ENCODE measurements at regions not wholly inside any gene's neighbourhood (a gene's known extent, or its start where the extent isn't known, plus 50 kb on each side); places are given as distances from the start of the nearest gene placed in this dataset.

- no peak overlapping the region for H3K27ac ChIP-seq (ENCODE audit: low read depth in 1 of 2, low read length in 2 of 2)
- H3K36me3 ChIP-seq (ENCODE audit: control insufficient read depth in 4 of 4, insufficient read depth in 3 of 4, low read depth in 1 of 4, low read length in 3 of 4): no peaks in the 10 kb centered on the region
- peaks cover 0 to 4% (median 0%) of the 10 kb centered on the region in 4 donors for H3K27me3 ChIP-seq (ENCODE audit: control insufficient read depth in 4 of 4, insufficient read depth in 4 of 4, low read length in 3 of 4)
- peaks cover 0 to 2% (median 0%) of the 10 kb centered on the region in 4 donors for H3K9me3 ChIP-seq (ENCODE audit: control insufficient read depth in 4 of 4, low read length in 3 of 4)
- WGBS: 82% methylated on average over 3 of the region's 3 CpGs
- no peak overlapping the region for H3K4me3 ChIP-seq (ENCODE audit: low read depth in 1 of 3, low read length in 3 of 3)
- TF ChIP-seq NR2F2 (IDR thresholded peaks at IDR 0.05) (no peak), FOXA1 (IDR thresholded peaks at IDR 0.05) (no peak), ATF3 (IDR thresholded peaks at IDR 0.05) (no peak), TAF1 (conservative IDR thresholded peaks at IDR 0.05) (no peak), JUND (IDR thresholded peaks at IDR 0.05) (no peak), HNF4G (IDR thresholded peaks at IDR 0.05) (no peak), SP1 (IDR thresholded peaks at IDR 0.05) (no peak), CTCF (IDR thresholded peaks at IDR 0.05; ENCODE audit: low read depth, low read length, missing input control) (no peak), REST (IDR thresholded peaks at IDR 0.05) (no peak), GABPA (IDR thresholded peaks at IDR 0.05 in 1 of 2, conservative IDR thresholded peaks at IDR 0.05 in 1 of 2) (no peak), EGR1 (IDR thresholded peaks at IDR 0.05; ENCODE audit: low read depth in 2 of 2) (no peak), FOXA2 (IDR thresholded peaks at IDR 0.05) (no peak), RXRA (IDR thresholded peaks at IDR 0.05) (no peak)
- TF ChIP-seq, protein P1, sequence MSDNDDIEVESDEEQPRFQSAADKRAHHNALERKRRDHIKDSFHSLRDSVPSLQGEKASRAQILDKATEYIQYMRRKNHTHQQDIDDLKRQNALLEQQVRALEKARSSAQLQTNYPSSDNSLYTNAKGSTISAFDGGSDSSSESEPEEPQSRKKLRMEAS (IDR thresholded peaks at IDR 0.05): no peak
- H3K4me1 ChIP-seq (ENCODE audit: control insufficient read depth in 4 of 4, insufficient read depth in 4 of 4, low read length in 3 of 4): no peaks in the 10 kb centered on the region
- H3K9ac ChIP-seq (ENCODE audit: low read depth in 1 of 2, low read length in 2 of 2): no peak overlapping the region
- no peak for DNase-seq (ENCODE audit: low spot score)
Measured at GRCh38 chr4:90030202-90030601, 97.0 kb upstream of the CCSER1 start.

DNA sequence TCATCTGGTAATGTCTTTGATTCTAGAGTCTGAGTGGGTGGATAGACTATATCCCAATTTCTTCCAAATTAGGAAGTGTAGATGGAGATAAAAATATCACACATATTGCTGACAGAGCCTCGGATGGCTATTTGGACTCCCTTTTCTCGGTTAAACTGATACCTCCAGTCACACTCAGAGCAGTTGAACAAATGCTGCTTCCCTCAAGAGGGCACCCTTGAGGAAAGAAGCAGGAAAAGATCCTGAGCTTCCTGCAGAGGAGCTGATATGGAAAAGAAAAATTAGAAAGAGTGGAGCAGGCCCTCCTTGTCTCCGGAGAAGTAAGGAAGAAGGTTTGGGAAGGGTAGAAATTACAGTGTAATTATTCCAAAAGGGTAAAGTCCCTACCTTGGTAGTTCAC, 96.2 kb upstream of the CCSER1 start:
- H3K9ac ChIP-seq (ENCODE audit: low read depth in 1 of 2, low read length in 2 of 2): no peak overlapping the region
- DNase-seq (ENCODE audit: low spot score): no peak
- H3K36me3 ChIP-seq (ENCODE audit: control insufficient read depth in 4 of 4, insufficient read depth in 3 of 4, low read depth in 1 of 4, low read length in 3 of 4): no peaks in the 10 kb centered on the region
- peaks cover 0 to 4% (median 0%) of the 10 kb centered on the region in 4 donors for H3K27me3 ChIP-seq (ENCODE audit: control insufficient read depth in 4 of 4, insufficient read depth in 4 of 4, low read length in 3 of 4)
- 33% methylated on average over 3 of the region's 3 CpGs for WGBS
- no peak overlapping the region for H3K4me3 ChIP-seq (ENCODE audit: low read depth in 1 of 3, low read length in 3 of 3)
- no peak overlapping the region for H3K27ac ChIP-seq (ENCODE audit: low read depth in 1 of 2, low read length in 2 of 2)
- peaks cover 0 to 5% (median 0%) of the 10 kb centered on the region in 4 donors for H3K9me3 ChIP-seq (ENCODE audit: control insufficient read depth in 4 of 4, low read length in 3 of 4)
- no peaks in the 10 kb centered on the region for H3K4me1 ChIP-seq (ENCODE audit: control insufficient read depth in 4 of 4, insufficient read depth in 4 of 4, low read length in 3 of 4)
- TF ChIP-seq YY1 (IDR thresholded peaks at IDR 0.05): no peak
- TF ChIP-seq, protein P1 (IDR thresholded peaks at IDR 0.05): no peak
- TF ChIP-seq ATF3 (IDR thresholded peaks at IDR 0.05): no peak
- TF ChIP-seq RXRA (IDR thresholded peaks at IDR 0.05): no peak
- no peak for TF ChIP-seq GABPA (IDR thresholded peaks at IDR 0.05 in 1 of 2, conservative IDR thresholded peaks at IDR 0.05 in 1 of 2)
- TF ChIP-seq HNF4A (conservative IDR thresholded peaks at IDR 0.05): no peak
- no peak for TF ChIP-seq NR2F2 (IDR thresholded peaks at IDR 0.05)
- no peak for TF ChIP-seq REST (IDR thresholded peaks at IDR 0.05)
- no peak for TF ChIP-seq JUND (IDR thresholded peaks at IDR 0.05)
- TF ChIP-seq, protein P2, sequence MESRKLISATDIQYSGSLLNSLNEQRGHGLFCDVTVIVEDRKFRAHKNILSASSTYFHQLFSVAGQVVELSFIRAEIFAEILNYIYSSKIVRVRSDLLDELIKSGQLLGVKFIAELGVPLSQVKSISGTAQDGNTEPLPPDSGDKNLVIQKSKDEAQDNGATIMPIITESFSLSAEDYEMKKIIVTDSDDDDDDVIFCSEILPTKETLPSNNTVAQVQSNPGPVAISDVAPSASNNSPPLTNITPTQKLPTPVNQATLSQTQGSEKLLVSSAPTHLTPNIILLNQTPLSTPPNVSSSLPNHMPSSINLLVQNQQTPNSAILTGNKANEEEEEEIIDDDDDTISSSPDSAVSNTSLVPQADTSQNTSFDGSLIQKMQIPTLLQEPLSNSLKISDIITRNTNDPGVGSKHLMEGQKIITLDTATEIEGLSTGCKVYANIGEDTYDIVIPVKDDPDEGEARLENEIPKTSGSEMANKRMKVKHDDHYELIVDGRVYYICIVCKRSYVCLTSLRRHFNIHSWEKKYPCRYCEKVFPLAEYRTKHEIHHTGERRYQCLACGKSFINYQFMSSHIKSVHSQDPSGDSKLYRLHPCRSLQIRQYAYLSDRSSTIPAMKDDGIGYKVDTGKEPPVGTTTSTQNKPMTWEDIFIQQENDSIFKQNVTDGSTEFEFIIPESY (IDR thresholded peaks at IDR 0.05): no peak
- no peak for TF ChIP-seq RAD21 (IDR thresholded peaks at IDR 0.05)
- no peak for TF ChIP-seq TAF1 (conservative IDR thresholded peaks at IDR 0.05)
- no peak for TF ChIP-seq FOXA2 (IDR thresholded peaks at IDR 0.05)
